ENCODE measurements at regions not wholly inside any gene's neighbourhood (a gene's known extent, or its start where the extent isn't known, plus 50 kb on each side); places are given as distances from the start of the nearest gene placed in this dataset.

GRCh38 chr13:100940658-100941057 is 266.1 kb upstream of the TMTC4 start:
- no peak for DNase-seq (ENCODE audit: low read depth)

GRCh38 chr13:100933841-100934240 is 259.2 kb upstream of the TMTC4 start:
- DNase-seq (ENCODE audit: low read depth) = no peak

- no peak for DNase-seq (ENCODE audit: low read depth)
Observed at GRCh38 chr13:100922599-100922998, 248.0 kb upstream of the TMTC4 start.

GRCh38 chr13:100921139-100921538 is 246.5 kb upstream of the TMTC4 start:
- DNase-seq (ENCODE audit: low read depth) = no peak

GRCh38 chr13:100917011-100917410 is 242.4 kb upstream of the TMTC4 start:
- no peak for DNase-seq (ENCODE audit: low read depth)

GRCh38 chr13:100913143-100913542 is 238.5 kb upstream of the TMTC4 start:
- no peak for DNase-seq (ENCODE audit: low read depth)

- DNase-seq (ENCODE audit: low read depth) = no peak
Observed at GRCh38 chr13:100904293-100904976, 229.8 kb upstream of the TMTC4 start.

- no peak for DNase-seq (ENCODE audit: low read depth)
Observed at GRCh38 chr13:100899720-100900316, 225.2 kb upstream of the TMTC4 start.

- DNase-seq (ENCODE audit: low read depth) = no peak
Observed at GRCh38 chr13:100898431-100898830, 223.8 kb upstream of the TMTC4 start.

GRCh38 chr13:100895651-100896050 is 221.1 kb upstream of the TMTC4 start:
- no peak for DNase-seq (ENCODE audit: low read depth)

GRCh38 chr13:100892981-100893380 is 218.4 kb upstream of the TMTC4 start:
- DNase-seq (ENCODE audit: low read depth) = no peak

GRCh38 chr13:100890645-100891044 is 216.1 kb upstream of the TMTC4 start:
- no peak for DNase-seq (ENCODE audit: low read depth)

- DNase-seq (ENCODE audit: low read depth) = peak; percentile 89
Observed at GRCh38 chr13:100887729-100888151, 213.1 kb upstream of the TMTC4 start.

- DNase-seq (ENCODE audit: low read depth) = no peak
Observed at GRCh38 chr13:100883453-100883852, 208.9 kb upstream of the TMTC4 start.

GRCh38 chr13:100881291-100881864 is 206.8 kb upstream of the TMTC4 start:
- DNase-seq (ENCODE audit: low read depth) = peak; percentile 25

GRCh38 chr13:100880166-100880565 is 205.6 kb upstream of the TMTC4 start:
- DNase-seq (ENCODE audit: low read depth) = no peak

- no peak for DNase-seq (ENCODE audit: low read depth)
Observed at GRCh38 chr13:100879255-100879654, 204.7 kb upstream of the TMTC4 start.

GRCh38 chr13:100876044-100876403 is 201.4 kb upstream of the TMTC4 start:
- no peak for DNase-seq (ENCODE audit: low read depth)

- DNase-seq (ENCODE audit: low read depth) = peak; percentile 95
Observed at GRCh38 chr13:100875392-100876043, 200.9 kb upstream of the TMTC4 start.

- no peak for DNase-seq (ENCODE audit: low read depth)
Observed at GRCh38 chr13:100872761-100873160, 198.2 kb upstream of the TMTC4 start.

GRCh38 chr13:100870898-100871297 is 196.3 kb upstream of the TMTC4 start:
- DNase-seq (ENCODE audit: low read depth) = no peak

GRCh38 chr13:100860866-100861265 is 186.3 kb upstream of the TMTC4 start:
- DNase-seq (ENCODE audit: low read depth) = no peak

- no peak for DNase-seq (ENCODE audit: low read depth)
Observed at GRCh38 chr13:100859861-100860260, 185.3 kb upstream of the TMTC4 start.
